ENCODE measurements at regions not wholly inside any gene's neighbourhood (a gene's known extent, or its start where the extent isn't known, plus 50 kb on each side); places are given as distances from the start of the nearest gene placed in this dataset.

DNA sequence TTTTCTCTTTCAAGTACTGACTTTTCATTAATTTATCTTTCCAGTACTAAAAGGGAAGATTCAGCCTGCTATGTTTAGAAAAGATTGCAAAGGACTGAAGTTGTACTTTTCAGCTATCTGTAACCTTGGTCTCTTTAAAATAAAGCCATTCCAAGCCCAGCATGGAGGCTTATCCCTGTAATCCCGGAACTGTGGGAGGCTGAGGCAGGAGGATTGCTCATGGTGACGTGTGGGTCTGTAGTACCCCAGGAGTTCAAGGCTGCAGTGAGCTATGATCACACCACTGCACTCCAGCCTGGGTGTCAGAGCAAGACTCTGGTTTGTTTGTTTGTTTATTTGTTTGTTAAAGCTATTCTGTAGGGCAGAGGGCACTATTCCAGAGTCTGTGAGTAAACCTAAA lies 50.6 kb upstream of the TMEM170B start:
- TF ChIP-seq, protein P1, sequence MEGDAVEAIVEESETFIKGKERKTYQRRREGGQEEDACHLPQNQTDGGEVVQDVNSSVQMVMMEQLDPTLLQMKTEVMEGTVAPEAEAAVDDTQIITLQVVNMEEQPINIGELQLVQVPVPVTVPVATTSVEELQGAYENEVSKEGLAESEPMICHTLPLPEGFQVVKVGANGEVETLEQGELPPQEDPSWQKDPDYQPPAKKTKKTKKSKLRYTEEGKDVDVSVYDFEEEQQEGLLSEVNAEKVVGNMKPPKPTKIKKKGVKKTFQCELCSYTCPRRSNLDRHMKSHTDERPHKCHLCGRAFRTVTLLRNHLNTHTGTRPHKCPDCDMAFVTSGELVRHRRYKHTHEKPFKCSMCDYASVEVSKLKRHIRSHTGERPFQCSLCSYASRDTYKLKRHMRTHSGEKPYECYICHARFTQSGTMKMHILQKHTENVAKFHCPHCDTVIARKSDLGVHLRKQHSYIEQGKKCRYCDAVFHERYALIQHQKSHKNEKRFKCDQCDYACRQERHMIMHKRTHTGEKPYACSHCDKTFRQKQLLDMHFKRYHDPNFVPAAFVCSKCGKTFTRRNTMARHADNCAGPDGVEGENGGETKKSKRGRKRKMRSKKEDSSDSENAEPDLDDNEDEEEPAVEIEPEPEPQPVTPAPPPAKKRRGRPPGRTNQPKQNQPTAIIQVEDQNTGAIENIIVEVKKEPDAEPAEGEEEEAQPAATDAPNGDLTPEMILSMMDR (IDR thresholded peaks at IDR 0.05; ENCODE audit: low read depth, low read length, missing control alignments) = no peak
- H3K4me3 ChIP-seq (ENCODE audit: low read depth, low read length) = no peak overlapping the region
- DNase-seq (ENCODE audit: low read depth) = no peak

DNA sequence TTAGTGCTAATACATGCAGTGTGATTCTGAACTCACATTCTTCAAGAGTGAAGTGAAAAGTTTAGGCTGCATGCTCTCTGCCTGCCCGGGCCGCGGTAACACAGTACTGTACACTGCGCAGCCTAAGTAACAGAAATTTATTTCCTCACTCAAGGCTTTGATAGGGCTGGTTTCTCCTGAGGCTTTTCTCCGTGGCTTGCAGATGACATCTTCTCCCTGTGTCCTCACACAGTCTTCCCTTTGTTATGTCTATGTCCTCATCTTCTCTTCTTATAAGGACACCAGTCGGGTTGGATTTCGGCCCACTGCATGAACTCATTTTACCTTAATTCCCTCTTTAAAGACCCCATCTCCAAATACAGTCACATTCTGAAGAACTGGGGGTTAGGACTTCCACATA lies 51.1 kb upstream of the TMEM170B start:
- TF ChIP-seq, protein P1 (IDR thresholded peaks at IDR 0.05; ENCODE audit: low read depth, low read length, missing control alignments) = no peak
- DNase-seq (ENCODE audit: low read depth) = no peak
- no peak overlapping the region for H3K4me3 ChIP-seq (ENCODE audit: low read depth, low read length)

DNA sequence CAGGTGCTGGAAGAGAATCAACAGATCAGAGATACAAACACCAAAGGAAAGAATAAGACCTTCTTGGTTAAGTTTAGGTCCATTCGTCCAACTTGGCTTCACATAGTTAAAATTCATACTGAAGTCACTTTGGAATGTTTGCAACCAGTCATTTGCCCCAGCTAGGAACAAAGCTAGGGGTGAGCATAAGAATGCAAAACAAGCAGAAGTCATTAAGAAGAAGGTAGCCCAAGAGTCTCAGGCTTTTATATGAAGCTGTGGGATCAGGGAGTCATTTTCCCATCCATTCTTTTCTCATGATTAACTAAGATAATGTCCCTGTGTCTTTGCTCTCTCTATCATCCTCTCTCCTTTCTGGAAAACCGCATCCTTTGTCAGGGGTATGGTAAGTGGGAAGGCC lies 51.5 kb upstream of the TMEM170B start:
- H3K4me3 ChIP-seq (ENCODE audit: low read depth, low read length) = no peak overlapping the region
- DNase-seq (ENCODE audit: low read depth) = no peak
- TF ChIP-seq, protein P1 (IDR thresholded peaks at IDR 0.05; ENCODE audit: low read depth, low read length, missing control alignments) = no peak

DNA sequence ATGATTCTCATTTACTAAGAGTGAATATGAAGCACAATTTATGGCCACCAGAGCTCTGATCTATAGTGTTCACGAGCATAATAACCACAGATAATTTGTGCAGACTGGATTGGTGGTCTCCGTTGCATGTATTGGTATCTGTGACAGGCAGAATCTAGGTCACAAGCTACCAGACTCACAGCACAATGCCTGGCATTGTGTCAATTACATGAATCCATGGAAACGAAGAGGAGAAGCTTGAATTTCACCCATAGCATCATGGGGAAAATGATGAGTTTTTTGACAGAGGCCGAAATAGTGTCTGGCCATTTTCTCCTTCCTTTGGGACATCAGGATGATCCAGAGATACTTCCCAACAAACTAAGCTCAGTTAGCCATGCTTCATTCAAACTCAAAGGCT lies 52.3 kb upstream of the TMEM170B start:
- DNase-seq (ENCODE audit: low read depth) = no peak
- TF ChIP-seq, protein P1 (IDR thresholded peaks at IDR 0.05; ENCODE audit: low read depth, low read length, missing control alignments) = no peak
- no peak overlapping the region for H3K4me3 ChIP-seq (ENCODE audit: low read depth, low read length)

DNA sequence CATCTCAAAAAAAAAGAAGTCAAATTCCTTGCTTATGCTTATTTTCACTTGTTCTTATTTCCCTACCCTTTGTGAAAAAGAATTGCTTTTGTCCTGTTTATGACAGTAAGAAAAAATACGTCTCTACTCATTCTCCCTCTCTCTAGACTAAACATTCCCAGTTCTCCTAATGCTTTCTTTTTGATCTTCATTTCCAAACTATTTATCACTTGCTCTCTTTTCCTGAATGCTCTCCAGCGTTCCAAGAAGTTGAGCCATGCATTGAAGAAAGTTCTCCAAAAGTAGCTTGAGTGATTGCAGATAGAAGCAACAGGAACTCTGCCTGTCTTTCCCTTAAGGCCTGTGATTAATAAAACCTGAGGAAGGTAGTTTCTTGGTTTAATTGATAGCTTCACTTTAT lies 53.1 kb upstream of the TMEM170B start:
- DNase-seq (ENCODE audit: low read depth) = no peak
- TF ChIP-seq, protein P1 (IDR thresholded peaks at IDR 0.05; ENCODE audit: low read depth, low read length, missing control alignments) = no peak
- no peak overlapping the region for H3K4me3 ChIP-seq (ENCODE audit: low read depth, low read length)

DNA sequence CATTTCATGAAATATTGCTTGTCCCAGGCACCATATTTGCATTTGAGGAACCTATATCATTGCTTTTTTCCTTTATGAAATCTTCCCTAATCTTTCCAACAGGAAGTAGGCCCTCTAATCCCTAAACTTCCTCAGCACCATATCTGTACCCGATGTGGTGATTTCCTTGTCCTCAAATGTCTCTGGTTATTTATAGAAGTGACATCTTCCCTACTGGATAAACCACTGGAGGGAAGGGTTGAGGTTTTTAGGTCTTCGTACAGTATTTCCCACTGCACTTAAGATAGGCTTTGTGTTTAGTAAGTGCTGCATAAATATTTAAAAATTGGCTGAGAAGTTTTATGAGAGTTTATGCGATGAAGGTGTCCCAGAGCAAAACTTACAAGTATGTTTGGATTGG lies 54.9 kb upstream of the TMEM170B start:
- TF ChIP-seq, protein P1 (IDR thresholded peaks at IDR 0.05; ENCODE audit: low read depth, low read length, missing control alignments) = no peak
- no peak for DNase-seq (ENCODE audit: low read depth)
- H3K4me3 ChIP-seq (ENCODE audit: low read depth, low read length) = no peak overlapping the region

DNA sequence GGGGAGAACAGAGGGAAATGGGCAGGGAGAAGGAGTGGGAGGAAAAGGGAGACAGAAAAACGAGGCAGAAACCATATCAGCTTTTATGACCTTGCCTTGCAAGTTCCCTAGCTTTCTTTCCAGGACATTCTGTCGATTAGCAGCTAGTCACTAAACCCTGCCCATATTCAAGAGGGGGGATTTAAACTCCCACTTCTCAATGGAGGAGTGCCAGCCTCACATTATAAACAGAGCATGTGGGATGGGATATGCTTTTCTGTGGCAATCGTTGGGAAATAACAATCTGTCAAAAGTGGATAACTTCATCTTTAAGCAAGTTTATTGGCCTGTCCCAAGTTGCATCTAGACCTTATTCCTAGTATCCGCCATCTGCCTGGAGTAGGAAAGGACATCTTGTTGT lies 57.0 kb upstream of the TMEM170B start:
- DNase-seq (ENCODE audit: low read depth) = no peak
- TF ChIP-seq, protein P1 (IDR thresholded peaks at IDR 0.05; ENCODE audit: low read depth, low read length, missing control alignments) = no peak
- H3K4me3 ChIP-seq (ENCODE audit: low read depth, low read length) = no peak overlapping the region

Data from GM12864 (cell line).